H1 (cell line): ENCODE measurements at regions not wholly inside any gene's neighbourhood (a gene's known extent, or its start where the extent isn't known, plus 50 kb on each side); places are given as distances from the start of the nearest gene placed in this dataset.

Experiments used
- CTCF ChIA-PET: fragments of 300-600 bp; sonication (Branson Sonifier 250); formaldehyde crosslinking; loops from one replicate; lab custom pipeline; 2021; ENCODE audit not compliant: partially characterized antibody; lab: Charles Lee
- POLR2A ChIA-PET: fragments of 300-600 bp; sonication (Branson Sonifier 250); formaldehyde crosslinking; loops from one replicate; lab custom pipeline; 2021; ENCODE audit warnings: inconsistent platforms; ENCODE audit not compliant: partially characterized antibody; lab: Charles Lee
- DNase-seq, 2 experiments: peaks; one replicate each; pipeline versions ENCODE4 v3.0.0 to v3.0.0-alpha.2; 2010 to 2022; ENCODE audit warnings: low spot score in 2 of 2, low read depth in 1 of 2, mixed read lengths in 1 of 2
- FAIRE-seq: peaks from 2 replicates; lab custom pipeline; 2011; peaks lifted over from hg19 to GRCh38; lab: Jason Lieb, UNC
- H2AFZ ChIP-seq: 2 replicates; pipeline ENCODE4 v1.8.1; 2012; ENCODE audit warnings: low read length, inconsistent platforms
- H2AK5ac ChIP-seq: 2 replicates; pipeline ENCODE4 v1.6.1; 2013; ENCODE audit warnings: low read depth, low read length
- H2BK120ac ChIP-seq: replicated peaks from 2 replicates; pipeline ENCODE3; 2013; ENCODE audit warnings: low read depth, low read length, inconsistent platforms
- H2BK12ac ChIP-seq: 2 replicates; pipeline ENCODE4 v1.6.1; 2013; ENCODE audit warnings: low read depth, low read length
- H2BK15ac ChIP-seq: 2 replicates; pipeline ENCODE4 v1.6.1; 2013; ENCODE audit warnings: low read length
- H2BK20ac ChIP-seq: 2 replicates; pipeline ENCODE4 v1.6.1; 2013; ENCODE audit warnings: low read length
- H2BK5ac ChIP-seq: 2 replicates; pipeline ENCODE4 v1.6.1; 2013; ENCODE audit warnings: low read depth, low read length
- H3K14ac ChIP-seq: 2 replicates; pipeline ENCODE4 v1.6.1; 2013; ENCODE audit warnings: inconsistent platforms; ENCODE audit not compliant: insufficient read length
- H3K18ac ChIP-seq: 2 replicates; pipeline ENCODE4 v1.6.1; 2013; ENCODE audit warnings: low read length; ENCODE audit errors: extremely low read depth
- H3K23ac ChIP-seq: 2 replicates; pipeline ENCODE4 v1.6.1; 2013; ENCODE audit warnings: inconsistent platforms; ENCODE audit not compliant: insufficient read length
- H3K23me2 ChIP-seq: 2 replicates; pipeline ENCODE4 v1.6.1; 2013; ENCODE audit warnings: low read depth, low read length
- H3K27ac ChIP-seq: 2 replicates; pipeline ENCODE4 v1.6.1; 2011; ENCODE audit warnings: low read depth, low read length, inconsistent platforms
- H3K27me3 ChIP-seq, 4 experiments: replicated peaks in 1 of 4; 1 replicate in 1 of 4; 2 replicates in 3 of 4; pipeline versions ENCODE4 v1.6.1 to v1.8.1; 2011 to 2013; ENCODE audit warnings: low read length in 3 of 4, mild to moderate bottlenecking in 3 of 4, inconsistent platforms in 2 of 4, mixed read lengths in 2 of 4, moderate library complexity in 1 of 4; ENCODE audit not compliant: control insufficient read depth in 3 of 4, insufficient read depth in 3 of 4; ENCODE audit errors: extremely low read depth in 1 of 4
- H3K36me3 ChIP-seq, 4 experiments: 2 replicates each; pipeline versions ENCODE4 v1.6.1 to v1.8.1; 2011 to 2013; ENCODE audit warnings: mild to moderate bottlenecking in 4 of 4, low read length in 3 of 4, moderate library complexity in 2 of 4, control low read depth in 1 of 4, inconsistent platforms in 1 of 4; ENCODE audit not compliant: insufficient read depth in 4 of 4, control insufficient read depth in 2 of 4
- H3K4ac ChIP-seq: replicated peaks from 2 replicates; pipeline ENCODE3; 2013; ENCODE audit warnings: low read length, low read depth, mixed read lengths, inconsistent platforms; ENCODE audit not compliant: insufficient read length
- H3K4me1 ChIP-seq, 4 experiments: replicated peaks in 1 of 4; 1 replicate in 1 of 4; 2 replicates in 3 of 4; pipeline versions ENCODE4 v1.6.1 to v1.8.1; 2011 to 2013; ENCODE audit warnings: low read length in 3 of 4, inconsistent platforms in 2 of 4, mixed read lengths in 1 of 4; ENCODE audit not compliant: insufficient read depth in 4 of 4, control insufficient read depth in 3 of 4
- H3K4me2 ChIP-seq, 2 experiments: 2 replicates each; pipeline versions ENCODE4 v1.6.1 to v1.8.1; 2011 to 2013; ENCODE audit warnings: low read depth in 2 of 2, low read length in 2 of 2, control low read depth in 1 of 2, inconsistent platforms in 1 of 2, mild to moderate bottlenecking in 1 of 2; ENCODE audit not compliant: insufficient read depth in 1 of 2
- H3K4me3 ChIP-seq, 4 experiments: fragments of 200-600, 300-600 bp in 1 of 4; sonication (generic), shearing (Covaris generic), sonication (Bioruptor Twin) in 1 of 4; 2 replicates each; pipeline versions ENCODE4 v1.5.1 to v1.8.1; 2011 to 2016; ENCODE audit warnings: low read length in 4 of 4, low read depth in 3 of 4, control low read depth in 2 of 4, inconsistent platforms in 2 of 4, mild to moderate bottlenecking in 2 of 4, mixed read lengths in 1 of 4, moderate library complexity in 1 of 4; ENCODE audit not compliant: insufficient read depth in 2 of 4; ENCODE audit errors: extremely low read depth in 1 of 4
- H3K56ac ChIP-seq: replicated peaks from 2 replicates; pipeline ENCODE3; 2013; ENCODE audit warnings: low read depth, mild to moderate bottlenecking, mixed read lengths, low read length, inconsistent platforms; ENCODE audit not compliant: insufficient read length
- H3K79me1 ChIP-seq: 2 replicates; pipeline ENCODE4 v1.6.1; 2013; ENCODE audit warnings: low read depth, low read length, control low read depth
- H3K79me2 ChIP-seq, 2 experiments: 2 replicates each; pipeline versions ENCODE4 v1.6.1 to v1.8.1; 2012 to 2013; ENCODE audit warnings: low read length in 2 of 2, mild to moderate bottlenecking in 2 of 2, inconsistent platforms in 1 of 2; ENCODE audit not compliant: insufficient read depth in 2 of 2, control insufficient read depth in 1 of 2
- H3K9ac ChIP-seq, 4 experiments: replicated peaks in 1 of 4; 1 replicate in 1 of 4; 2 replicates in 3 of 4; pipeline versions ENCODE4 v1.6.1 to v1.8.1; 2011 to 2013; ENCODE audit warnings: low read depth in 3 of 4, low read length in 3 of 4, control low read depth in 2 of 4, mild to moderate bottlenecking in 2 of 4, moderate library complexity in 2 of 4, inconsistent platforms in 1 of 4; ENCODE audit errors: extremely low read depth in 1 of 4
- H3K9me3 ChIP-seq, 2 experiments: 2 replicates each; pipeline versions ENCODE4 v1.6.1 to v1.8.1; 2012 to 2013; ENCODE audit warnings: mild to moderate bottlenecking in 2 of 2, moderate library complexity in 2 of 2, control low read depth in 1 of 2, inconsistent platforms in 1 of 2, low read depth in 1 of 2, low read length in 1 of 2, mixed read lengths in 1 of 2; ENCODE audit not compliant: insufficient read depth in 2 of 2
- H4K20me1 ChIP-seq, 2 experiments: replicated peaks in 1 of 2; 2 replicates each; pipeline versions ENCODE3 to v1.8.1; 2011 to 2013; ENCODE audit warnings: inconsistent platforms in 2 of 2, low read length in 2 of 2, mild to moderate bottlenecking in 1 of 2; ENCODE audit not compliant: insufficient read depth in 2 of 2, control insufficient read depth in 1 of 2
- H4K5ac ChIP-seq: 2 replicates; pipeline ENCODE4 v1.6.1; 2013; ENCODE audit warnings: low read length, low read depth, mixed read lengths, inconsistent platforms; ENCODE audit not compliant: insufficient read length
- H4K8ac ChIP-seq: 2 replicates; pipeline ENCODE4 v1.8.0; 2013; ENCODE audit warnings: mild to moderate bottlenecking, moderate library complexity, low read length, inconsistent platforms; ENCODE audit not compliant: insufficient read depth; ENCODE audit errors: extremely low read depth
- H4K91ac ChIP-seq: replicated peaks from 2 replicates; pipeline ENCODE3; 2013; ENCODE audit warnings: low read length, mixed read lengths, inconsistent platforms; ENCODE audit not compliant: insufficient read length
- CTBP2 ChIP-seq: IDR thresholded peaks from 2 replicates; pipeline ENCODE4 v1.7.0; 2011; ENCODE audit warnings: borderline replicate concordance, mild to moderate bottlenecking, moderate library complexity, mixed read lengths, low read length; ENCODE audit not compliant: insufficient read depth, insufficient read length
- E2F6 ChIP-seq: IDR thresholded peaks from 2 replicates; pipeline ENCODE4 v1.6.1; 2012; ENCODE audit warnings: inconsistent platforms
- EGR1 ChIP-seq: IDR thresholded peaks from 2 replicates; pipeline ENCODE4 v1.6.1; 2011; ENCODE audit warnings: low read depth, low read length, borderline replicate concordance
- KDM5A ChIP-seq: fragments of 200-600 bp; IDR thresholded peaks from 2 replicates; pipeline ENCODE4 v1.7.1; 2012; ENCODE audit warnings: mild to moderate bottlenecking, low read length, inconsistent platforms, mixed read lengths
- POLR2AphosphoS5 ChIP-seq: IDR thresholded peaks from 2 replicates; pipeline ENCODE4 v1.6.1; 2011; ENCODE audit warnings: low read depth, low read length
- RXRA ChIP-seq: IDR thresholded peaks from 2 replicates; pipeline ENCODE4 v1.6.1; 2011; ENCODE audit warnings: low read depth, mild to moderate bottlenecking, low read length, moderate library complexity; ENCODE audit not compliant: insufficient read depth
- SIN3A ChIP-seq, 2 experiments: IDR thresholded peaks in 1 of 2; conservative IDR thresholded peaks in 1 of 2; 2 replicates each; pipeline ENCODE4 v1.6.1; 2011 to 2012; ENCODE audit warnings: low read length in 2 of 2, improper control_type of control experiment in 1 of 2, low read depth in 1 of 2, mild to moderate bottlenecking in 1 of 2
- SRF ChIP-seq: IDR thresholded peaks from 2 replicates; pipeline ENCODE4 v1.6.1; 2011; ENCODE audit warnings: mild to moderate bottlenecking, low read depth, low read length, moderate library complexity
- TEAD4 ChIP-seq: IDR thresholded peaks from 2 replicates; pipeline ENCODE4 v1.6.1; 2012; ENCODE audit warnings: low read depth, low read length, inconsistent platforms, mixed read lengths
- WGBS, 2 experiments: shearing (Covaris generic) in 1 of 2; methylation state at CpG; one replicate each; pipeline versions ENCODE4 v1.1.6 to v1.1.7; 2013 to 2015; ENCODE audit warnings: low lambda C conversion rate in 2 of 2, mixed read lengths in 2 of 2, inconsistent platforms in 1 of 2, low coverage in 1 of 2, missing lambda C conversion rate in 1 of 2; ENCODE audit not compliant: insufficient replicate concordance in 2 of 2, insufficient coverage in 1 of 2, insufficient read length in 1 of 2; ENCODE audit errors: extremely low coverage in 1 of 2, missing lambda C conversion rate in 1 of 2; 5-methylcytosine and 5-hydroxymethylcytosine counted together

GRCh38 chr10:71157435-71157834 is 54.9 kb upstream of the UNC5B start:
- Histone ChIP-seq H2BK15ac (no peak overlapping the region), H3K27me3 (no peaks in the 10 kb centered on the region), H2BK12ac (no peak overlapping the region), H3K4me2 (no peak overlapping the region), H3K79me1 (no peaks in the 10 kb centered on the region), H3K23me2 (no peaks in the 10 kb centered on the region), H2BK120ac (no peak overlapping the region), H4K20me1 (no peaks in the 10 kb centered on the region), H3K36me3 (no peaks in the 10 kb centered on the region), H3K4ac (no peak overlapping the region), H2AK5ac (no peak overlapping the region), H2AFZ (no peak overlapping the region), H4K8ac (no peak overlapping the region), H4K5ac (no peak overlapping the region), H2BK5ac (no peak overlapping the region), H3K18ac (no peak overlapping the region), H3K56ac (no peak overlapping the region), H3K27ac (no peak overlapping the region), H2BK20ac (no peak overlapping the region), H3K79me2 (no peaks in the 10 kb centered on the region), H3K14ac (no peak overlapping the region), H3K4me3 (no peak overlapping the region), H3K9ac (no peak overlapping the region), H3K4me1 (no peaks in the 10 kb centered on the region), H3K23ac (no peak overlapping the region), H4K91ac (no peak overlapping the region), H3K9me3 (no peaks in the 10 kb centered on the region)
- TF ChIP-seq TEAD4 (no peak), EGR1 (no peak), CTBP2 (no peak), SRF (no peak), RXRA (no peak), E2F6 (no peak), KDM5A (no peak), SIN3A (conservative IDR thresholded peaks at IDR 0.05 in 1 of 2, IDR thresholded peaks at IDR 0.05 in 1 of 2; ENCODE audit: low read depth in 1 of 2, low read length in 2 of 2) (no peak), POLR2AphosphoS5 (no peak)
- DNase-seq (no peak), FAIRE-seq (no peak)
- CTCF ChIA-PET, result interaction anchor here (1.3 kb wide), 1 partner anchor 13 kb away, joined by 4 read pairs; no protein-coding TSS in a partner anchor
- WGBS, 2 experiments, result 100% methylated on average over 1 of the region's 1 CpG; no CpG with 5 or more reads in 1 of the 2 experiments
- POLR2A ChIA-PET, result interaction anchor here (1.2 kb wide), 1 partner anchor 72 kb away, joined by 3 read pairs; no protein-coding TSS in a partner anchor
